HL-60 (cell line): ENCODE measurements at regions not wholly inside any gene's neighbourhood (a gene's known extent, or its start where the extent isn't known, plus 50 kb on each side); places are given as distances from the start of the nearest gene placed in this dataset.

Experiments
- POLR2AphosphoS5 ChIP-seq: IDR thresholded peaks from 2 replicates; pipeline ENCODE4 v1.6.1; 2012; ENCODE audit warnings: low read depth
- TF ChIP-seq, protein P1 (sequence below): IDR thresholded peaks from one replicate; pipeline ENCODE4 v1.5.1; 2011; ENCODE audit warnings: low read length, control low read depth, inconsistent platforms; ENCODE audit not compliant: insufficient read depth
- TF ChIP-seq, protein P2 (sequence below): IDR thresholded peaks from 2 replicates; pipeline ENCODE4 v1.6.1; 2012; ENCODE audit warnings: low read depth; ENCODE audit not compliant: insufficient replicate concordance

DNA sequence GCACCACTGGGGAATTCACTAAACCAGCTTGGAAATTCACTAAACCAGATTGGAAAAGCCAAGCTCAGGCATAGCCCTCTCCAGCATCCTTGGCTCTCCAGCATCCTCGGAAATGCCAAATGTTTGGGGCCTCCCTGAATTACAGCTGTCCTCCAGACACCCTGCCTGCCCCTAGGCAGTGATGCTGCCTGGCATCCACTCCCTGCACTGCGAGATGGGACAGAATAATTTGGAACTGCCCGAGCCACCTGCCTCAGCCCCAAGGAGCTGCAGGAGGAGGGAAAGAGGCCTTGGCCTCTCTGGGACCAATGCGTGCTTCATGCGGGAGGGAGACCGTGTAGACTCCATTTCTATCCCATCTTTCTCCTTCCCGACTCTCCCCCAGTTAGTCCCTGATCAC is 64.3 kb downstream of the INSIG1 start:
- TF ChIP-seq, protein P1, sequence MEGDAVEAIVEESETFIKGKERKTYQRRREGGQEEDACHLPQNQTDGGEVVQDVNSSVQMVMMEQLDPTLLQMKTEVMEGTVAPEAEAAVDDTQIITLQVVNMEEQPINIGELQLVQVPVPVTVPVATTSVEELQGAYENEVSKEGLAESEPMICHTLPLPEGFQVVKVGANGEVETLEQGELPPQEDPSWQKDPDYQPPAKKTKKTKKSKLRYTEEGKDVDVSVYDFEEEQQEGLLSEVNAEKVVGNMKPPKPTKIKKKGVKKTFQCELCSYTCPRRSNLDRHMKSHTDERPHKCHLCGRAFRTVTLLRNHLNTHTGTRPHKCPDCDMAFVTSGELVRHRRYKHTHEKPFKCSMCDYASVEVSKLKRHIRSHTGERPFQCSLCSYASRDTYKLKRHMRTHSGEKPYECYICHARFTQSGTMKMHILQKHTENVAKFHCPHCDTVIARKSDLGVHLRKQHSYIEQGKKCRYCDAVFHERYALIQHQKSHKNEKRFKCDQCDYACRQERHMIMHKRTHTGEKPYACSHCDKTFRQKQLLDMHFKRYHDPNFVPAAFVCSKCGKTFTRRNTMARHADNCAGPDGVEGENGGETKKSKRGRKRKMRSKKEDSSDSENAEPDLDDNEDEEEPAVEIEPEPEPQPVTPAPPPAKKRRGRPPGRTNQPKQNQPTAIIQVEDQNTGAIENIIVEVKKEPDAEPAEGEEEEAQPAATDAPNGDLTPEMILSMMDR: no peak
- TF ChIP-seq, protein P2, sequence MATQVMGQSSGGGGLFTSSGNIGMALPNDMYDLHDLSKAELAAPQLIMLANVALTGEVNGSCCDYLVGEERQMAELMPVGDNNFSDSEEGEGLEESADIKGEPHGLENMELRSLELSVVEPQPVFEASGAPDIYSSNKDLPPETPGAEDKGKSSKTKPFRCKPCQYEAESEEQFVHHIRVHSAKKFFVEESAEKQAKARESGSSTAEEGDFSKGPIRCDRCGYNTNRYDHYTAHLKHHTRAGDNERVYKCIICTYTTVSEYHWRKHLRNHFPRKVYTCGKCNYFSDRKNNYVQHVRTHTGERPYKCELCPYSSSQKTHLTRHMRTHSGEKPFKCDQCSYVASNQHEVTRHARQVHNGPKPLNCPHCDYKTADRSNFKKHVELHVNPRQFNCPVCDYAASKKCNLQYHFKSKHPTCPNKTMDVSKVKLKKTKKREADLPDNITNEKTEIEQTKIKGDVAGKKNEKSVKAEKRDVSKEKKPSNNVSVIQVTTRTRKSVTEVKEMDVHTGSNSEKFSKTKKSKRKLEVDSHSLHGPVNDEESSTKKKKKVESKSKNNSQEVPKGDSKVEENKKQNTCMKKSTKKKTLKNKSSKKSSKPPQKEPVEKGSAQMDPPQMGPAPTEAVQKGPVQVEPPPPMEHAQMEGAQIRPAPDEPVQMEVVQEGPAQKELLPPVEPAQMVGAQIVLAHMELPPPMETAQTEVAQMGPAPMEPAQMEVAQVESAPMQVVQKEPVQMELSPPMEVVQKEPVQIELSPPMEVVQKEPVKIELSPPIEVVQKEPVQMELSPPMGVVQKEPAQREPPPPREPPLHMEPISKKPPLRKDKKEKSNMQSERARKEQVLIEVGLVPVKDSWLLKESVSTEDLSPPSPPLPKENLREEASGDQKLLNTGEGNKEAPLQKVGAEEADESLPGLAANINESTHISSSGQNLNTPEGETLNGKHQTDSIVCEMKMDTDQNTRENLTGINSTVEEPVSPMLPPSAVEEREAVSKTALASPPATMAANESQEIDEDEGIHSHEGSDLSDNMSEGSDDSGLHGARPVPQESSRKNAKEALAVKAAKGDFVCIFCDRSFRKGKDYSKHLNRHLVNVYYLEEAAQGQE: no peak
- no peak for TF ChIP-seq POLR2AphosphoS5
